ENCODE measurements at regions not wholly inside any gene's neighbourhood (a gene's known extent, or its start where the extent isn't known, plus 50 kb on each side); places are given as distances from the start of the nearest gene placed in this dataset.

- TF ChIP-seq CTCF (IDR thresholded peaks at IDR 0.05): no peak
- TF ChIP-seq POLR2A (IDR thresholded peaks at IDR 0.05): no peak
- no peak for TF ChIP-seq POLR2AphosphoS5 (IDR thresholded peaks at IDR 0.05; ENCODE audit: insufficient read depth in 1 of 2, low read depth in 1 of 2)
Measured at GRCh38 chr14:101082036-101082435, 178.5 kb upstream of the RTL1 start.

Measured in vagina (tissue), 2 donors.